B cell (primary cell): ENCODE measurements at regions not wholly inside any gene's neighbourhood (a gene's known extent, or its start where the extent isn't known, plus 50 kb on each side); places are given as distances from the start of the nearest gene placed in this dataset.

ENCODE experiments used
- ATAC-seq: fragments of 200-7000 bp; cut with Tn5 transposase; one replicate; pipeline ENCODE4 v1.10.0; 2021; ENCODE audit warnings: low read depth, mild to moderate bottlenecking, moderate number of reproducible peaks, moderate library complexity
- CTCF ChIA-PET: fragments of 350-600 bp; sonication (Branson Sonifier 250); formaldehyde crosslinking; loops from one replicate; lab custom pipeline; 2021; ENCODE audit warnings: antibody characterized with exemption, inconsistent platforms; lab: Charles Lee
- POLR2A ChIA-PET: fragments of 350-600 bp; sonication (Branson Sonifier 250); formaldehyde crosslinking; loops from one replicate; lab custom pipeline; 2021; ENCODE audit warnings: antibody characterized with exemption; lab: Charles Lee
- DNase-seq: peaks from one replicate; pipeline ENCODE4 v3.0.0; 2013
- H2AFZ ChIP-seq: 2 replicates; pipeline ENCODE4 v1.6.1; 2012; ENCODE audit warnings: mild to moderate bottlenecking, low read depth, low read length; ENCODE audit not compliant: insufficient read depth, poor library complexity, severe bottlenecking
- H3K27ac ChIP-seq, 2 donors: 1 replicate in 1 of 2; 2 replicates in 1 of 2; pipeline ENCODE4 v1.5.1; 2012 to 2013; ENCODE audit warnings: low read length in 2 of 2, mild to moderate bottlenecking in 2 of 2, moderate library complexity in 1 of 2
- H3K27me3 ChIP-seq, 4 experiments: fragments of 200-600 bp in 1 of 4; sonication (generic) in 1 of 4; replicated peaks in 1 of 4; 1 replicate in 2 of 4; 2 replicates in 2 of 4; pipeline versions ENCODE4 v1.6.1 to v1.7.0; 2013 to 2016; ENCODE audit warnings: low read length in 3 of 4, mild to moderate bottlenecking in 2 of 4, mixed read lengths in 1 of 4, moderate library complexity in 1 of 4; ENCODE audit not compliant: insufficient read depth in 4 of 4, control insufficient read depth in 3 of 4; ENCODE audit errors: control extremely low read depth in 1 of 4
- H3K36me3 ChIP-seq, 2 experiments: replicated peaks in 1 of 2; 1 replicate in 1 of 2; 2 replicates in 1 of 2; pipeline versions ENCODE4 v1.6.1 to v1.7.1; 2013; ENCODE audit warnings: low read length in 1 of 2; ENCODE audit not compliant: insufficient read depth in 2 of 2, control insufficient read depth in 1 of 2; ENCODE audit errors: control extremely low read depth in 1 of 2, extremely low read depth in 1 of 2
- H3K4me1 ChIP-seq, 2 donors: fragments of 200-600 bp in 1 of 2; sonication (generic) in 1 of 2; 1 replicate in 1 of 2; 2 replicates in 1 of 2; pipeline versions ENCODE4 v1.5.1 to v1.6.1; 2013 to 2017; ENCODE audit warnings: low read length in 2 of 2; ENCODE audit not compliant: control insufficient read depth in 2 of 2, insufficient read depth in 2 of 2
- H3K4me2 ChIP-seq: replicated peaks from 2 replicates; pipeline ENCODE3; 2012; ENCODE audit warnings: mild to moderate bottlenecking, low read depth, low read length; ENCODE audit not compliant: poor library complexity, severe bottlenecking
- H3K4me3 ChIP-seq, 5 experiments: fragments of 200-600 bp in 1 of 5; sonication (generic) in 1 of 5; 1 replicate in 3 of 5; 2 replicates in 2 of 5; pipeline versions ENCODE4 v1.5.1 to v1.7.0; 2011 to 2016; ENCODE audit warnings: low read length in 4 of 5, mild to moderate bottlenecking in 4 of 5, low read depth in 2 of 5, control low read depth in 1 of 5, moderate library complexity in 1 of 5; ENCODE audit not compliant: insufficient read depth in 1 of 5; ENCODE audit errors: control extremely low read depth in 1 of 5, extremely low read depth in 1 of 5
- H3K79me2 ChIP-seq: fragments of 200-600 bp; sonication (generic); one replicate; pipeline ENCODE4 v1.6.0; 2016; ENCODE audit warnings: low read length; ENCODE audit not compliant: control insufficient read depth, insufficient read depth
- H3K9ac ChIP-seq: fragments of 200-600 bp; sonication (generic); 2 replicates; pipeline ENCODE4 v1.6.1; 2017; ENCODE audit warnings: mild to moderate bottlenecking, low read length, moderate library complexity
- H3K9me3 ChIP-seq, 3 donors: one replicate each; pipeline versions ENCODE4 v1.6.1 to v1.7.1; 2013; ENCODE audit warnings: low read length in 2 of 3; ENCODE audit not compliant: control insufficient read depth in 2 of 3, insufficient read depth in 1 of 3; ENCODE audit errors: control extremely low read depth in 1 of 3
- H4K20me1 ChIP-seq: 2 replicates; pipeline ENCODE4 v1.6.0; 2012; ENCODE audit warnings: mild to moderate bottlenecking, low read length; ENCODE audit not compliant: insufficient read depth, control insufficient read depth, poor library complexity, severe bottlenecking
- H3K27ac Mint-ChIP-seq: one replicate; pipeline ENCODE4 v1.8.0; 2021; ENCODE audit warnings: mixed read lengths
- H3K27me3 Mint-ChIP-seq: one replicate; pipeline ENCODE4 v1.8.0; 2021; ENCODE audit warnings: mixed read lengths
- H3K4me1 Mint-ChIP-seq: one replicate; pipeline ENCODE4 v1.8.0; 2021; ENCODE audit warnings: mixed read lengths
- H3K4me3 Mint-ChIP-seq: one replicate; pipeline ENCODE4 v1.8.0; 2021; ENCODE audit warnings: mixed read lengths
- H3K9me3 Mint-ChIP-seq: one replicate; pipeline ENCODE4 v1.8.0; 2022; ENCODE audit warnings: mixed read lengths; ENCODE audit not compliant: insufficient read depth
- EZH2 ChIP-seq: IDR thresholded peaks from 2 replicates; pipeline ENCODE4 v1.6.1; 2012; ENCODE audit warnings: borderline replicate concordance, low read depth, mild to moderate bottlenecking, moderate library complexity, low read length; ENCODE audit not compliant: insufficient read depth, poor library complexity, severe bottlenecking
- WGBS: methylation state at CpG from one replicate; pipeline ENCODE4 v1.1.5; 2013; ENCODE audit warnings: missing lambda C conversion rate; ENCODE audit not compliant: insufficient coverage; 5-methylcytosine and 5-hydroxymethylcytosine counted together
- intact Hi-C: fragments of 100-400 bp; cut with micrococcal nuclease; formaldehyde crosslinking; loops from one replicate; pipeline ENCODE4 v1.10.0; 2022
- TF ChIP-seq, protein P1 (sequence below): fragments of 200-600 bp; IDR thresholded peaks from one replicate; pipeline ENCODE4 v1.8.0; 2022; ENCODE audit warnings: antibody characterized with exemption, mild to moderate bottlenecking

GRCh38 chr16:74090871-74091270 is 205.7 kb upstream of the PSMD7 start:
- Mint-ChIP-seq H3K4me3 (no peak overlapping the region), H3K27me3 (no peaks in the 10 kb centered on the region), H3K4me1 (peaks cover 7% of the 10 kb centered on the region), H3K9me3 (no peaks in the 10 kb centered on the region), H3K27ac (no peak overlapping the region)
- WGBS, result 83% methylated on average over 3 of the region's 4 CpGs
- Histone ChIP-seq H4K20me1 (no peaks in the 10 kb centered on the region), H3K36me3 (no peaks in the 10 kb centered on the region), H3K9ac (no peak overlapping the region), H3K9me3 (peaks cover 0 to 2% (median 1%) of the 10 kb centered on the region in 3 donors), H3K27me3 (no peaks in the 10 kb centered on the region), H3K4me1 (no peaks in the 10 kb centered on the region), H2AFZ (no peak overlapping the region), H3K4me3 (no peak overlapping the region), H3K79me2 (no peaks in the 10 kb centered on the region), H3K27ac (no peak overlapping the region), H3K4me2 (no peak overlapping the region)
- TF ChIP-seq, protein P1, sequence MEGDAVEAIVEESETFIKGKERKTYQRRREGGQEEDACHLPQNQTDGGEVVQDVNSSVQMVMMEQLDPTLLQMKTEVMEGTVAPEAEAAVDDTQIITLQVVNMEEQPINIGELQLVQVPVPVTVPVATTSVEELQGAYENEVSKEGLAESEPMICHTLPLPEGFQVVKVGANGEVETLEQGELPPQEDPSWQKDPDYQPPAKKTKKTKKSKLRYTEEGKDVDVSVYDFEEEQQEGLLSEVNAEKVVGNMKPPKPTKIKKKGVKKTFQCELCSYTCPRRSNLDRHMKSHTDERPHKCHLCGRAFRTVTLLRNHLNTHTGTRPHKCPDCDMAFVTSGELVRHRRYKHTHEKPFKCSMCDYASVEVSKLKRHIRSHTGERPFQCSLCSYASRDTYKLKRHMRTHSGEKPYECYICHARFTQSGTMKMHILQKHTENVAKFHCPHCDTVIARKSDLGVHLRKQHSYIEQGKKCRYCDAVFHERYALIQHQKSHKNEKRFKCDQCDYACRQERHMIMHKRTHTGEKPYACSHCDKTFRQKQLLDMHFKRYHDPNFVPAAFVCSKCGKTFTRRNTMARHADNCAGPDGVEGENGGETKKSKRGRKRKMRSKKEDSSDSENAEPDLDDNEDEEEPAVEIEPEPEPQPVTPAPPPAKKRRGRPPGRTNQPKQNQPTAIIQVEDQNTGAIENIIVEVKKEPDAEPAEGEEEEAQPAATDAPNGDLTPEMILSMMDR, result no peak
- no peak for TF ChIP-seq EZH2
- ChIA-PET CTCF (no interaction called here), POLR2A (no interaction called here)
- DNase-seq, result no peak
- no peak for ATAC-seq
- intact Hi-C loops, result no loop called here

DNA sequence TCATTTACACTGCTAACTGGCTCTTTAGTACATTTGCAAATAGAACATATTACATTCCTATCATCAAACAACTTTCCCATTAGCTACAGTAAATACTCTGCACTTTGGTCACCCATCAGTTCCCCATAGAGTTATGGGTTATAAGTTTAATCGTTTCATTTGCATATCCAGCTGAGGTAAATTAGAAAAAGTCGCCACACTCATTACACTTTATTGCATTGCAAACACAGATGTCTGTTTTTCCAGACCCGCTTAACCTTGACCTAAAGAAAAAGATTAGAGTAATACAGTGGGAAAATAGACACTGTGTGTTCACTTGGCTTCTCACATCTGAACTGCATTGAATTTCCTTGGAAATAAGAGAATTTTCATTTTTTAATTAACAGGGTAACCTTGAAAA is 213.1 kb upstream of the PSMD7 start:
- Histone ChIP-seq H3K4me1 (no peaks in the 10 kb centered on the region), H3K36me3 (no peaks in the 10 kb centered on the region), H4K20me1 (no peaks in the 10 kb centered on the region), H3K9ac (no peak overlapping the region), H3K27ac (no peak overlapping the region), H3K4me3 (no peak overlapping the region), H3K9me3 (peaks cover 0 to 1% (median 0%) of the 10 kb centered on the region in 3 donors), H3K79me2 (no peaks in the 10 kb centered on the region), H3K4me2 (no peak overlapping the region), H2AFZ (no peak overlapping the region), H3K27me3 (no peaks in the 10 kb centered on the region)
- Mint-ChIP-seq H3K4me3 (no peak overlapping the region), H3K27ac (no peak overlapping the region), H3K27me3 (peaks cover 2% of the 10 kb centered on the region), H3K4me1 (no peaks in the 10 kb centered on the region), H3K9me3 (no peaks in the 10 kb centered on the region)
- ATAC-seq (no peak), DNase-seq (no peak)
- intact Hi-C loops, result no loop called here
- POLR2A ChIA-PET, result no interaction called here
- CTCF ChIA-PET, result no interaction called here
- TF ChIP-seq, protein P1, result no peak
- no peak for TF ChIP-seq EZH2
- no CpG with 5 or more reads among the region's 3 CpGs for WGBS
